K562 (cell line): ENCODE measurements at regions not wholly inside any gene's neighbourhood (a gene's known extent, or its start where the extent isn't known, plus 50 kb on each side); places are given as distances from the start of the nearest gene placed in this dataset.

Source experiments
- ATAC-seq: fragments of 200-7000 bp; cut with Tn5 transposase; 3 replicates; pipeline ENCODE4 v1.9.1; 2020; ENCODE audit warnings: moderate library complexity
- BruUV-seq: library from RNA; stranded (reverse); fragments of 400-500 nt; replicated peaks from 2 replicates; lab custom pipeline; 2021; lab: Mats Ljungman, UMichigan
- CTCF ChIA-PET: fragments of 300-600 bp; formaldehyde crosslinking; extraction: SDS; loops from one replicate; lab custom pipeline; 2021; ENCODE audit warnings: low intra/inter-chr PET ratio; lab: Yijun Ruan, JAX
- POLR2A ChIA-PET: fragments of 300-600, 350-650 bp; sonication (Branson Sonifier 250); formaldehyde crosslinking; extraction: SDS; loops from one replicate; lab custom pipeline; 2021; ENCODE audit warnings: antibody characterized with exemption, inconsistent platforms; lab: Yijun Ruan, JAX
- DNase-seq, 4 experiments: peaks; one replicate each; pipeline versions ENCODE4 v3.0.0 to v3.0.0-alpha.2; 2011 to 2018; ENCODE audit warnings: low spot score in 3 of 4, mixed read lengths in 3 of 4; ENCODE audit errors: extremely low read depth in 1 of 4
- FAIRE-seq: peaks from 2 replicates; lab custom pipeline; 2011; peaks lifted over from hg19 to GRCh38; lab: Jason Lieb, UNC
- H2AFZ ChIP-seq: 2 replicates; pipeline ENCODE4 v1.6.0; 2011; ENCODE audit warnings: low read depth, low read length, control low read depth, inconsistent platforms
- H3K27ac ChIP-seq: fragments of 200-600 bp; 3 replicates; pipeline ENCODE4 v1.8.0; 2011; ENCODE audit warnings: low read depth, mild to moderate bottlenecking, control low read depth, inconsistent platforms, low read length, moderate library complexity, mixed read lengths; ENCODE audit errors: extremely low read depth
- H3K27me3 ChIP-seq, 2 experiments: fragments of 300-600 bp in 1 of 2; 2 replicates in 1 of 2; 3 replicates in 1 of 2; pipeline versions ENCODE4 v1.6.0 to v1.8.0; 2011; ENCODE audit warnings: inconsistent platforms in 2 of 2, low read length in 2 of 2, mild to moderate bottlenecking in 1 of 2, mixed read lengths in 1 of 2, moderate library complexity in 1 of 2; ENCODE audit not compliant: control insufficient read depth in 2 of 2, insufficient read depth in 2 of 2
- H3K36me3 ChIP-seq: fragments of 300-600 bp; 3 replicates; pipeline ENCODE4 v1.8.0; 2011; ENCODE audit warnings: mild to moderate bottlenecking, low read length, inconsistent platforms; ENCODE audit not compliant: control insufficient read depth, insufficient read depth
- H3K4me1 ChIP-seq, 2 experiments: fragments of 200-600 bp in 1 of 2; replicated peaks in 1 of 2; 2 replicates in 1 of 2; 3 replicates in 1 of 2; pipeline versions ENCODE4 v1.5.1 to v1.8.0; 2011; ENCODE audit warnings: inconsistent platforms in 2 of 2, low read length in 2 of 2, mild to moderate bottlenecking in 1 of 2, mixed read lengths in 1 of 2, moderate library complexity in 1 of 2; ENCODE audit not compliant: control insufficient read depth in 2 of 2, insufficient read depth in 2 of 2
- H3K4me2 ChIP-seq: 2 replicates; pipeline ENCODE4 v1.6.1; 2011; ENCODE audit warnings: low read length, control low read depth, inconsistent platforms, mixed read lengths; ENCODE audit not compliant: insufficient read depth
- H3K4me3 ChIP-seq: fragments of 200-600 bp; sonication (generic), shearing (Covaris generic); 2 replicates; pipeline ENCODE4 v1.5.1; 2016; ENCODE audit warnings: control low read depth, inconsistent platforms
- H3K79me2 ChIP-seq: fragments of 200-600 bp; 3 replicates; pipeline ENCODE4 v1.8.0; 2011; ENCODE audit warnings: low read length, inconsistent platforms; ENCODE audit not compliant: control insufficient read depth, insufficient read depth
- H3K9ac ChIP-seq, 2 experiments: 2 replicates each; pipeline versions ENCODE4 v1.6.0 to v1.6.1; 2011; ENCODE audit warnings: low read depth in 2 of 2, low read length in 2 of 2, control low read depth in 1 of 2, inconsistent platforms in 1 of 2, mild to moderate bottlenecking in 1 of 2, mixed read lengths in 1 of 2; ENCODE audit not compliant: insufficient read depth in 1 of 2
- H3K9me1 ChIP-seq: one replicate; pipeline ENCODE4 v1.6.0; 2011; ENCODE audit warnings: inconsistent platforms, mild to moderate bottlenecking, low read length, moderate library complexity; ENCODE audit not compliant: control insufficient read depth, insufficient read depth
- H3K9me3 ChIP-seq: replicated peaks from 2 replicates; pipeline ENCODE4 v1.5.1; 2011; ENCODE audit warnings: low read depth, low read length, inconsistent platforms; ENCODE audit not compliant: control insufficient read depth, insufficient read depth
- H4K20me1 ChIP-seq: replicated peaks from 2 replicates; pipeline ENCODE4 v1.6.1; 2011; ENCODE audit warnings: low read length, inconsistent platforms, mixed read lengths; ENCODE audit not compliant: control insufficient read depth, insufficient read depth
- CBX2 ChIP-seq: fragments of 200-600 bp; sonication (generic); IDR thresholded peaks from one replicate; pipeline ENCODE4 v1.6.1; 2012; ENCODE audit warnings: mild to moderate bottlenecking, low read length, inconsistent platforms; ENCODE audit not compliant: insufficient read depth, poor library complexity, severe bottlenecking
- CEBPB ChIP-seq: fragments of 450-650 bp; IDR thresholded peaks from 2 replicates; pipeline ENCODE4 v1.6.1; 2016; ENCODE audit warnings: missing genetic modification characterization, missing compliant biosample characterization
- EP300 ChIP-seq: IDR thresholded peaks from 2 replicates; pipeline ENCODE4 v1.6.1; 2012; ENCODE audit warnings: low read length, improper control_type of control experiment
- HBP1 ChIP-seq: fragments of 450-650 bp; formaldehyde crosslinking; IDR thresholded peaks from 2 replicates; pipeline ENCODE4 v1.4.0; 2022; ENCODE audit warnings: missing genetic modification characterization
- MYBL2 ChIP-seq, 2 experiments: fragments of 450-650 bp in 1 of 2; sonication (generic) in 1 of 2; formaldehyde crosslinking in 1 of 2; IDR thresholded peaks; 2 replicates each; pipeline versions ENCODE4 v1.6.1 to v1.8.1; 2017 to 2022; ENCODE audit warnings: borderline replicate concordance in 1 of 2, inconsistent platforms in 1 of 2, low read depth in 1 of 2, mild to moderate bottlenecking in 1 of 2, missing genetic modification reagents in 1 of 2, moderate library complexity in 1 of 2
- PBX2 ChIP-seq, 2 experiments: IDR thresholded peaks in 1 of 2; conservative IDR thresholded peaks in 1 of 2; 2 replicates each; pipeline ENCODE4 v1.6.1; 2016; ENCODE audit warnings: low read depth in 2 of 2, mild to moderate bottlenecking in 1 of 2, missing compliant biosample characterization in 1 of 2, missing genetic modification characterization in 1 of 2, moderate library complexity in 1 of 2
- POU5F1 ChIP-seq: fragments of 150-350 bp; IDR thresholded peaks from 2 replicates; pipeline ENCODE4 v1.6.1; 2014; ENCODE audit warnings: borderline replicate concordance, low read length, low read depth, mild to moderate bottlenecking; ENCODE audit not compliant: partially characterized antibody
- WGBS: fragments of 100-300 bp; shearing (Covaris generic); methylation state at CpG from one replicate; pipeline ENCODE4 v1.1.6; 2016; ENCODE audit warnings: low coverage, mixed read lengths; ENCODE audit not compliant: insufficient coverage; ENCODE audit errors: missing lambda C conversion rate; 5-methylcytosine and 5-hydroxymethylcytosine counted together
- in situ Hi-C: fragments of 300-500 bp; cut with MboI; formaldehyde crosslinking; loops from 4 replicates; pipeline ENCODE4 v1.15.0; 2018; ENCODE audit warnings: inconsistent platforms, mixed read lengths
- intact Hi-C: fragments of 100-400 bp; cut with micrococcal nuclease; formaldehyde crosslinking; loops from 2 replicates; pipeline ENCODE4 v1.14.2; 2022
- TF ChIP-seq, protein P1 (sequence below): fragments of 250-450 bp; sonication (Bioruptor Pico); IDR thresholded peaks from 2 replicates; pipeline ENCODE4 v1.4.0; 2020

- TF ChIP-seq, protein P1, sequence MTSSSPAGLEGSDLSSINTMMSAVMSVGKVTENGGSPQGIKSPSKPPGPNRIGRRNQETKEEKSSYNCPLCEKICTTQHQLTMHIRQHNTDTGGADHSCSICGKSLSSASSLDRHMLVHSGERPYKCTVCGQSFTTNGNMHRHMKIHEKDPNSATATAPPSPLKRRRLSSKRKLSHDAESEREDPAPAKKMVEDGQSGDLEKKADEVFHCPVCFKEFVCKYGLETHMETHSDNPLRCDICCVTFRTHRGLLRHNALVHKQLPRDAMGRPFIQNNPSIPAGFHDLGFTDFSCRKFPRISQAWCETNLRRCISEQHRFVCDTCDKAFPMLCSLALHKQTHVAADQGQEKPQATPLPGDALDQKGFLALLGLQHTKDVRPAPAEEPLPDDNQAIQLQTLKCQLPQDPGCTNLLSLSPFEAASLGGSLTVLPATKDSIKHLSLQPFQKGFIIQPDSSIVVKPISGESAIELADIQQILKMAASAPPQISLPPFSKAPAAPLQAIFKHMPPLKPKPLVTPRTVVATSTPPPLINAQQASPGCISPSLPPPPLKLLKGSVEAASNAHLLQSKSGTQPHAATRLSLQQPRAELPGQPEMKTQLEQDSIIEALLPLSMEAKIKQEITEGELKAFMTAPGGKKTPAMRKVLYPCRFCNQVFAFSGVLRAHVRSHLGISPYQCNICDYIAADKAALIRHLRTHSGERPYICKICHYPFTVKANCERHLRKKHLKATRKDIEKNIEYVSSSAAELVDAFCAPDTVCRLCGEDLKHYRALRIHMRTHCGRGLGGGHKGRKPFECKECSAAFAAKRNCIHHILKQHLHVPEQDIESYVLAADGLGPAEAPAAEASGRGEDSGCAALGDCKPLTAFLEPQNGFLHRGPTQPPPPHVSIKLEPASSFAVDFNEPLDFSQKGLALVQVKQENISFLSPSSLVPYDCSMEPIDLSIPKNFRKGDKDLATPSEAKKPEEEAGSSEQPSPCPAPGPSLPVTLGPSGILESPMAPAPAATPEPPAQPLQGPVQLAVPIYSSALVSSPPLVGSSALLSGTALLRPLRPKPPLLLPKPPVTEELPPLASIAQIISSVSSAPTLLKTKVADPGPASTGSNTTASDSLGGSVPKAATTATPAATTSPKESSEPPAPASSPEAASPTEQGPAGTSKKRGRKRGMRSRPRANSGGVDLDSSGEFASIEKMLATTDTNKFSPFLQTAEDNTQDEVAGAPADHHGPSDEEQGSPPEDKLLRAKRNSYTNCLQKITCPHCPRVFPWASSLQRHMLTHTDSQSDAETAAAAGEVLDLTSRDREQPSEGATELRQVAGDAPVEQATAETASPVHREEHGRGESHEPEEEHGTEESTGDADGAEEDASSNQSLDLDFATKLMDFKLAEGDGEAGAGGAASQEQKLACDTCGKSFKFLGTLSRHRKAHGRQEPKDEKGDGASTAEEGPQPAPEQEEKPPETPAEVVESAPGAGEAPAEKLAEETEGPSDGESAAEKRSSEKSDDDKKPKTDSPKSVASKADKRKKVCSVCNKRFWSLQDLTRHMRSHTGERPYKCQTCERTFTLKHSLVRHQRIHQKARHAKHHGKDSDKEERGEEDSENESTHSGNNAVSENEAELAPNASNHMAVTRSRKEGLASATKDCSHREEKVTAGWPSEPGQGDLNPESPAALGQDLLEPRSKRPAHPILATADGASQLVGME (CRISPR knock-in tag): no peak
- TF ChIP-seq EP300: no peak
- TF ChIP-seq, all 486 proteins: peak for 0
Observed at GRCh38 chr2:216927163-216927562, 67.3 kb upstream of the TNP1 start (continued).

DNA sequence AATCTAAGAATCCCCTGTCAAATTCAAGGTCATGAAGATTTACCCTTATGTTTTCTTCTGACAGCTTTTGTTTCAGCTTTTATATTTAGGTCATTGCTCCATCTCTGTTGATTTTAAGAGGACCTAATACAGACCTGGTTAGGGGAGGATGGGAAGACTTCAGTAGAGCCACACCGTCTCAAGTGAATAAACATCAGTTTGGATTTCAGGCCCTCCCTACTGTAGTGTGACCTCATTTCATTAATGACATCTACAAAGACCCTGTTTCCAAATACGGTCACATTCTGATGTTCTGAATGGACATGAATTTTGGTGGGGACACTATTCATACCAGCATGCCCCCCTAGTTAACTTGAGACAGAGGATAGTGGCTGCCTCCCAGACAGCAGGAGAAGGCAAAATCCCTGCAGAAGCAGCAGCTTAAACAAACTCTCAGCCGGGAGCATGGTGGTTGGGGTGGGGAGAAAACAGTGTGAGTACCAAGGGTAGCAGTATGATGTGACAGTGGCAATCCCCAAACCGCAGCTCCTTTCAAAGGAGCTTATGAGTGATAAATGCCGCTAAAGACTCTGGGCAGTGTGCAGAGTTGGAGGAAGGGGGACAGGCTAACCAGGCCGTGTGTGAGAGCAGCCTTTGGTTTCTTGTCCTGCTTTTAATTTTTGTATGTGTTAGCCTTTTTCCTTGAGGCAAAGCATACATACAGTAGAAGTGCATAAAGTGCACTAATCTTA, 65.9 kb upstream of the TNP1 start:
- 17% methylated on average over 6 of the region's 6 CpGs for WGBS
- Histone ChIP-seq H3K9me3 (no peaks in the 10 kb centered on the region), H3K9ac (no peak overlapping the region), H3K9me1 (no peaks in the 10 kb centered on the region), H3K36me3 (no peaks in the 10 kb centered on the region), H3K27me3 (peaks cover 0 to 6% of the 10 kb centered on the region in 2 experiments; a peak in 1 of 5 replicates), H3K4me1 (no peaks in the 10 kb centered on the region; a peak in 1 of 5 replicates), H3K4me3 (no peak overlapping the region), H4K20me1 (no peaks in the 10 kb centered on the region), H3K4me2 (no peak overlapping the region), H3K79me2 (no peaks in the 10 kb centered on the region), H3K27ac (no peak overlapping the region), H2AFZ (no peak overlapping the region)
- intact Hi-C loops (no loop called here), in situ Hi-C loops (no loop called here)
- POLR2A ChIA-PET: no interaction called here
- FAIRE-seq: no peak
- CTCF ChIA-PET: no interaction called here
- no peak for DNase-seq
- no TSS peak for BruUV-seq
- ATAC-seq: no peak; the same call in 2 of the 3 replicates
- TF ChIP-seq CEBPB (tag) (no peak), CBX2 (no peak), POU5F1 (no peak), MYBL2 (IDR thresholded peaks at IDR 0.05; ENCODE audit: low read depth) (no peak), MYBL2 (CRISPR knock-in tag; IDR thresholded peaks at IDR 0.05; ENCODE audit: borderline replicate concordance) (no peak), PBX2 (CRISPR knock-in tag; IDR thresholded peaks at IDR 0.05; ENCODE audit: low read depth) (no peak), PBX2 (tag; conservative IDR thresholded peaks at IDR 0.05; ENCODE audit: low read depth) (no peak), HBP1 (no peak)
